Body of pancreas (tissue), 4 donors: ENCODE measurements at regions not wholly inside any gene's neighbourhood (a gene's known extent, or its start where the extent isn't known, plus 50 kb on each side); places are given as distances from the start of the nearest gene placed in this dataset.

Experiments used
- CTCF ChIP-seq, 7 experiments: fragments of 450-650 bp in 4 of 7; fragments of 200-600 bp in 3 of 7; sonication (generic) in 3 of 7; IDR thresholded peaks; one replicate each; pipeline ENCODE4 v1.5.1; 2016 to 2019; ENCODE audit warnings: antibody characterized with exemption in 7 of 7
- POLR2A ChIP-seq, 3 donors: fragments of 450-650 bp; IDR thresholded peaks; one replicate each; pipeline ENCODE4 v1.6.1; 2016; ENCODE audit warnings: antibody characterized with exemption in 3 of 3, mild to moderate bottlenecking in 2 of 3

GRCh38 chr6:10149603-10150002, 265.3 kb downstream of the TFAP2A start:
- TF ChIP-seq CTCF (IDR thresholded peaks at IDR 0.05) (no peak), POLR2A (IDR thresholded peaks at IDR 0.05) (no peak)
